GM12878 (cell line): ENCODE measurements at regions not wholly inside any gene's neighbourhood (a gene's known extent, or its start where the extent isn't known, plus 50 kb on each side); places are given as distances from the start of the nearest gene placed in this dataset.

Experiments used
- ATAC-seq: fragments of 200-7000 bp; cut with Tn5 transposase; 3 replicates; pipeline ENCODE4 v1.9.1; 2020; ENCODE audit warnings: mild to moderate bottlenecking, moderate library complexity
- BruUV-seq: library from RNA; stranded (reverse); fragments of 400-500 nt; replicated peaks from 2 replicates; lab custom pipeline; 2021; lab: Mats Ljungman, UMichigan
- CTCF ChIA-PET: fragments of 300-600 bp; sonication (Branson Sonifier 250); formaldehyde crosslinking; extraction: SDS; loops from one replicate; lab custom pipeline; 2021; ENCODE audit warnings: inconsistent platforms; lab: Yijun Ruan, JAX
- POLR2A ChIA-PET: fragments of 350-600 bp; formaldehyde crosslinking; extraction: SDS; loops from one replicate; lab custom pipeline; 2021; ENCODE audit warnings: inconsistent platforms; lab: Charles Lee
- RAD21 ChIA-PET: fragments of 300-600 bp; sonication (Branson Sonifier 250); formaldehyde crosslinking; loops from one replicate; lab custom pipeline; 2023; ENCODE audit warnings: antibody characterized with exemption; ENCODE audit not compliant: unreplicated experiment; lab: Charles Lee
- SMC1A ChIA-PET: fragments of 300-600 bp; sonication (Branson Sonifier 250); formaldehyde crosslinking; loops from one replicate; lab custom pipeline; 2023; ENCODE audit not compliant: unreplicated experiment, uncharacterized antibody; lab: Charles Lee
- DNase-seq: peaks from one replicate; pipeline ENCODE4 v3.0.0-alpha.2; 2011; ENCODE audit warnings: low read depth, low spot score
- FAIRE-seq: peaks from 3 replicates; lab custom pipeline; 2011; peaks lifted over from hg19 to GRCh38; lab: Jason Lieb, UNC
- H2AFZ ChIP-seq: 2 replicates; pipeline ENCODE4 v1.6.0; 2011; ENCODE audit warnings: low read depth, low read length, control low read depth; ENCODE audit not compliant: control insufficient read depth
- H3K27ac ChIP-seq: 2 replicates; pipeline ENCODE4 v1.5.1; 2011; ENCODE audit warnings: control low read depth; ENCODE audit not compliant: control insufficient read depth, insufficient read depth
- H3K27me3 ChIP-seq, 2 experiments: replicated peaks in 1 of 2; 2 replicates each; pipeline versions ENCODE4 v1.6.0 to v1.6.1; 2011; ENCODE audit warnings: low read length in 1 of 2; ENCODE audit not compliant: control insufficient read depth in 2 of 2, insufficient read depth in 2 of 2
- H3K36me3 ChIP-seq, 2 experiments: 2 replicates each; pipeline ENCODE4 v1.5.1; 2011; ENCODE audit warnings: low read length in 1 of 2; ENCODE audit not compliant: control insufficient read depth in 2 of 2, insufficient read depth in 2 of 2
- H3K4me1 ChIP-seq: 2 replicates; pipeline ENCODE4 v1.6.1; 2011; ENCODE audit warnings: mild to moderate bottlenecking, low read length, moderate library complexity, mixed read lengths; ENCODE audit not compliant: control insufficient read depth, insufficient read depth
- H3K4me2 ChIP-seq: 2 replicates; pipeline ENCODE4 v1.6.0; 2011; ENCODE audit warnings: control low read depth; ENCODE audit not compliant: control insufficient read depth, insufficient read depth
- H3K4me3 ChIP-seq: fragments of 200-600 bp; sonication (generic); 2 replicates; pipeline ENCODE4 v1.5.1; 2016
- H3K79me2 ChIP-seq: 2 replicates; pipeline ENCODE4 v1.6.0; 2011; ENCODE audit warnings: low read length; ENCODE audit not compliant: control insufficient read depth, insufficient read depth
- H3K9ac ChIP-seq: 2 replicates; pipeline ENCODE4 v1.8.0; 2011; ENCODE audit warnings: low read length, control low read depth, mixed read lengths; ENCODE audit not compliant: control insufficient read depth, insufficient read depth
- H3K9me3 ChIP-seq: replicated peaks from 3 replicates; pipeline ENCODE4 v1.5.1; 2011; ENCODE audit warnings: mild to moderate bottlenecking, low read length; ENCODE audit not compliant: control insufficient read depth, insufficient read depth
- H4K20me1 ChIP-seq: 2 replicates; pipeline ENCODE4 v1.6.0; 2011; ENCODE audit not compliant: control insufficient read depth, insufficient read depth
- ETV6 ChIP-seq, 2 experiments: fragments of 450-650 bp in 1 of 2; IDR thresholded peaks in 1 of 2; conservative IDR thresholded peaks in 1 of 2; 2 replicates each; pipeline ENCODE4 v1.6.1; 2014; ENCODE audit warnings: antibody characterized with exemption in 1 of 2, borderline replicate concordance in 1 of 2, low read depth in 1 of 2, mild to moderate bottlenecking in 1 of 2, moderate library complexity in 1 of 2
- FOXM1 ChIP-seq: IDR thresholded peaks from 2 replicates; pipeline ENCODE4 v1.6.1; 2012; ENCODE audit warnings: low read depth, mild to moderate bottlenecking, inconsistent platforms, low read length, moderate library complexity
- MLLT1 ChIP-seq: fragments of 450-650 bp; IDR thresholded peaks from 2 replicates; pipeline ENCODE4 v1.6.1; 2016; ENCODE audit warnings: mild to moderate bottlenecking
- PBX3 ChIP-seq: IDR thresholded peaks from 2 replicates; pipeline ENCODE4 v1.6.1; 2011; ENCODE audit warnings: mild to moderate bottlenecking, low read depth, low read length, moderate library complexity; ENCODE audit not compliant: insufficient replicate concordance
- PML ChIP-seq: IDR thresholded peaks from 2 replicates; pipeline ENCODE4 v1.6.1; 2012; ENCODE audit warnings: low read length, inconsistent platforms
- SPI1 ChIP-seq: IDR thresholded peaks from 2 replicates; pipeline ENCODE4 v1.6.1; 2011; ENCODE audit warnings: low read depth, mild to moderate bottlenecking, low read length, moderate library complexity, borderline replicate concordance; ENCODE audit not compliant: insufficient read depth
- USF1 ChIP-seq: IDR thresholded peaks from 2 replicates; pipeline ENCODE4 v1.6.1; 2011; ENCODE audit warnings: borderline replicate concordance, low read depth, mild to moderate bottlenecking, moderate library complexity, mixed read lengths, low read length; ENCODE audit not compliant: insufficient read depth; ENCODE audit errors: extremely low read length
- ZNF687 ChIP-seq: fragments of 450-650 bp; IDR thresholded peaks from 2 replicates; pipeline ENCODE4 v1.6.1; 2017; ENCODE audit warnings: mild to moderate bottlenecking, moderate library complexity
- WGBS: methylation state at CpG from one replicate; pipeline ENCODE4 v1.1.6; 2016; ENCODE audit warnings: low lambda C conversion rate; ENCODE audit not compliant: insufficient replicate concordance, insufficient coverage; ENCODE audit errors: missing lambda C conversion rate; 5-methylcytosine and 5-hydroxymethylcytosine counted together
- in situ Hi-C: fragments of 300-500 bp; cut with MboI; formaldehyde crosslinking; loops from 9 replicates; pipeline ENCODE4 v1.14.3; 2018; ENCODE audit warnings: mixed read lengths
- intact Hi-C: fragments of 100-400 bp; cut with micrococcal nuclease; formaldehyde crosslinking; loops from one replicate; pipeline ENCODE4 v1.14.2; 2022; ENCODE audit not compliant: unreplicated experiment

GRCh38 chr20:24789877-24790276, 159.2 kb upstream of the CST7 start:
- ChIA-PET CTCF (no interaction called here), SMC1A (no interaction called here)
- no TSS peak for BruUV-seq
- H3K36me3 ChIP-seq, result no peaks in the 10 kb centered on the region
- intact Hi-C loops, result no loop called here
- in situ Hi-C loops, result loop anchor here (5.0 kb wide), 1 partner anchor 127 kb away; no protein-coding TSS in a partner anchor
- no peak overlapping the region for H3K4me3 ChIP-seq
- H3K79me2 ChIP-seq, result no peaks in the 10 kb centered on the region
- H3K4me1 ChIP-seq, result no peaks in the 10 kb centered on the region
- no peak overlapping the region for H3K9ac ChIP-seq
- TF ChIP-seq MLLT1 (no peak), USF1 (no peak)
- TF ChIP-seq, all 136 proteins: peak for 0
- H4K20me1 ChIP-seq, result no peaks in the 10 kb centered on the region
- no peak overlapping the region for H2AFZ ChIP-seq
- 54% methylated on average over 4 of the region's 4 CpGs for WGBS
- ATAC-seq (no peak), DNase-seq (no peak), FAIRE-seq (no peak)
- ChIA-PET POLR2A (no interaction called here), RAD21 (no interaction called here)
- H3K27ac ChIP-seq, result no peak overlapping the region
- H3K27me3 ChIP-seq, result no peaks in the 10 kb centered on the region; a peak in 1 of 4 replicates
- H3K4me2 ChIP-seq, result no peak overlapping the region
- H3K9me3 ChIP-seq, result no peaks in the 10 kb centered on the region

- SMC1A ChIA-PET, result interaction anchor here (1.3 kb wide), 1 partner anchor 36 kb away, joined by 3 read pairs; no protein-coding TSS in a partner anchor
- no peaks in the 10 kb centered on the region; a peak in 1 of 4 replicates for H3K27me3 ChIP-seq
- H3K4me3 ChIP-seq, result no peak overlapping the region
- RAD21 ChIA-PET, result no interaction called here
- H3K4me1 ChIP-seq, result no peaks in the 10 kb centered on the region
- no peak overlapping the region for H2AFZ ChIP-seq
- H3K27ac ChIP-seq, result no peak overlapping the region
- FAIRE-seq (no peak), DNase-seq (no peak), ATAC-seq (no peak)
- CTCF ChIA-PET, result interaction anchor here (1.1 kb wide), 1 partner anchor 10 kb away, joined by 3 read pairs; no protein-coding TSS in a partner anchor
- 33% methylated on average over 13 of the region's 13 CpGs for WGBS
- intact Hi-C loops, result no loop called here
- no peaks in the 10 kb centered on the region for H3K9me3 ChIP-seq
- in situ Hi-C loops, result no loop called here
- H3K36me3 ChIP-seq, result no peaks in the 10 kb centered on the region
- H3K79me2 ChIP-seq, result no peaks in the 10 kb centered on the region
- H3K9ac ChIP-seq, result no peak overlapping the region
- POLR2A ChIA-PET, result no interaction called here
- BruUV-seq, result no TSS peak
- H4K20me1 ChIP-seq, result no peaks in the 10 kb centered on the region
- H3K4me2 ChIP-seq, result no peak overlapping the region
- no peak for TF ChIP-seq ZNF687
- TF ChIP-seq ETV6 (conservative IDR thresholded peaks at IDR 0.05 in 1 of 2, IDR thresholded peaks at IDR 0.05 in 1 of 2; ENCODE audit: borderline replicate concordance in 1 of 2, low read depth in 1 of 2), result no peak
- no peak for TF ChIP-seq FOXM1
- no peak for TF ChIP-seq PBX3
- TF ChIP-seq SPI1, result no peak
- TF ChIP-seq PML, result no peak
Measured at GRCh38 chr20:24790746-24791283, 158.3 kb upstream of the CST7 start.
